Endothelial cell of umbilical vein (primary cell): ENCODE measurements at regions not wholly inside any gene's neighbourhood (a gene's known extent, or its start where the extent isn't known, plus 50 kb on each side); places are given as distances from the start of the nearest gene placed in this dataset.

Experiments used
- BruUV-seq: library from RNA; stranded (reverse); fragments of 400-500 nt; replicated peaks from 2 replicates; lab custom pipeline; 2021; lab: Mats Ljungman, UMichigan
- CTCF ChIA-PET: fragments of 300-600, 350-600 bp; sonication (Branson Sonifier 250); formaldehyde crosslinking; loops from one replicate; lab custom pipeline; 2021; ENCODE audit warnings: antibody characterized with exemption, inconsistent platforms; lab: Charles Lee
- POLR2A ChIA-PET: fragments of 300-600, 350-600 bp; sonication (Branson Sonifier 250); formaldehyde crosslinking; loops from one replicate; lab custom pipeline; 2021; ENCODE audit warnings: antibody characterized with exemption, inconsistent platforms; lab: Charles Lee
- DNase-seq: peaks from one replicate; pipeline ENCODE4 v3.0.0-alpha.2; 2011; ENCODE audit warnings: low read depth, low spot score
- FAIRE-seq: peaks from 2 replicates; lab custom pipeline; 2011; peaks lifted over from hg19 to GRCh38; lab: Jason Lieb, UNC
- H2AFZ ChIP-seq: 2 replicates; pipeline ENCODE4 v1.6.0; 2012; ENCODE audit warnings: low read depth, low read length, control low read depth, inconsistent platforms
- H3K27ac ChIP-seq: 2 replicates; pipeline ENCODE4 v1.5.1; 2011; ENCODE audit warnings: low read depth, mild to moderate bottlenecking, control low read depth, low read length, moderate library complexity; ENCODE audit not compliant: insufficient read depth
- H3K27me3 ChIP-seq, 2 experiments: 2 replicates each; pipeline versions ENCODE4 v1.6.0 to v1.6.1; 2011; ENCODE audit warnings: low read length in 2 of 2, mixed read lengths in 1 of 2; ENCODE audit not compliant: control insufficient read depth in 2 of 2, insufficient read depth in 2 of 2
- H3K36me3 ChIP-seq, 2 experiments: 2 replicates in 1 of 2; 3 replicates in 1 of 2; pipeline ENCODE4 v1.5.1; 2011; ENCODE audit warnings: low read length in 2 of 2, mild to moderate bottlenecking in 1 of 2, moderate library complexity in 1 of 2; ENCODE audit not compliant: control insufficient read depth in 2 of 2, insufficient read depth in 2 of 2; ENCODE audit errors: extremely low read depth in 1 of 2
- H3K4me1 ChIP-seq: 3 replicates; pipeline ENCODE4 v1.5.1; 2011; ENCODE audit warnings: mild to moderate bottlenecking, low read length; ENCODE audit not compliant: control insufficient read depth, insufficient read depth; ENCODE audit errors: extremely low read depth
- H3K4me2 ChIP-seq: 2 replicates; pipeline ENCODE4 v1.6.1; 2011; ENCODE audit warnings: low read length, control low read depth, mixed read lengths; ENCODE audit not compliant: insufficient read depth
- H3K4me3 ChIP-seq, 3 experiments: fragments of 200-600 bp in 1 of 3; sonication (generic), shearing (Covaris generic) in 1 of 3; replicated peaks in 1 of 3; 2 replicates each; pipeline ENCODE4 v1.5.1; 2011 to 2016; ENCODE audit warnings: control low read depth in 3 of 3, low read length in 3 of 3, mild to moderate bottlenecking in 2 of 3, inconsistent platforms in 1 of 3, low read depth in 1 of 3, moderate library complexity in 1 of 3; ENCODE audit not compliant: insufficient read depth in 1 of 3
- H3K79me2 ChIP-seq: 2 replicates; pipeline ENCODE4 v1.6.0; 2012; ENCODE audit warnings: low read length, inconsistent platforms; ENCODE audit not compliant: control insufficient read depth, insufficient read depth
- H3K9ac ChIP-seq: replicated peaks from 2 replicates; pipeline ENCODE3; 2011; ENCODE audit warnings: low read length, control low read depth; ENCODE audit not compliant: insufficient read depth; ENCODE audit errors: extremely low read depth
- H3K9me1 ChIP-seq: replicated peaks from 3 replicates; pipeline ENCODE4 v1.6.0; 2011; ENCODE audit warnings: mild to moderate bottlenecking, low read length; ENCODE audit not compliant: control insufficient read depth, insufficient read depth; ENCODE audit errors: extremely low read depth
- H3K9me3 ChIP-seq: replicated peaks from 2 replicates; pipeline ENCODE4 v1.5.1; 2012; ENCODE audit warnings: low read length, inconsistent platforms; ENCODE audit not compliant: control insufficient read depth, insufficient read depth
- H4K20me1 ChIP-seq: replicated peaks from 2 replicates; pipeline ENCODE3; 2011; ENCODE audit warnings: mild to moderate bottlenecking, low read length; ENCODE audit not compliant: control insufficient read depth, insufficient read depth; ENCODE audit errors: extremely low read depth
- EZH2 ChIP-seq: IDR thresholded peaks from 2 replicates; pipeline ENCODE4 v1.6.1; 2012; ENCODE audit warnings: borderline replicate concordance, low read depth, mild to moderate bottlenecking, moderate library complexity, low read length, inconsistent platforms; ENCODE audit not compliant: severe bottlenecking
- FOS ChIP-seq: IDR thresholded peaks from 2 replicates; pipeline ENCODE4 v1.6.1; 2011; ENCODE audit warnings: mild to moderate bottlenecking, low read length, moderate library complexity, borderline replicate concordance; ENCODE audit not compliant: insufficient read depth
- GATA2 ChIP-seq: IDR thresholded peaks from 2 replicates; pipeline ENCODE4 v1.7.0; 2011; ENCODE audit warnings: low read depth, mild to moderate bottlenecking, moderate library complexity, mixed read lengths, low read length; ENCODE audit not compliant: insufficient read length, insufficient read depth
- JUN ChIP-seq: IDR thresholded peaks from 2 replicates; pipeline ENCODE4 v1.6.1; 2011; ENCODE audit warnings: borderline replicate concordance, low read depth; ENCODE audit not compliant: insufficient read length, insufficient read depth
- MYC ChIP-seq: IDR thresholded peaks from one replicate; pipeline ENCODE4 v1.6.1; 2011; ENCODE audit warnings: mild to moderate bottlenecking, low read depth, low read length
- POLR2A ChIP-seq: IDR thresholded peaks from 2 replicates; pipeline ENCODE4 v1.6.1; 2012; ENCODE audit warnings: low read depth, mild to moderate bottlenecking, control low read depth, low read length
- POLR2AphosphoS5 ChIP-seq: IDR thresholded peaks from 2 replicates; pipeline ENCODE4 v1.6.1; 2012; ENCODE audit warnings: low read depth, mild to moderate bottlenecking, control low read depth, low read length, moderate library complexity; ENCODE audit not compliant: insufficient read depth
- dilution Hi-C: fragments of 300-500 bp; cut with MboI; formaldehyde crosslinking; loops from one replicate; pipeline ENCODE4 v1.15.0; 2019; ENCODE audit warnings: low sequenced_read_pairs; ENCODE audit not compliant: extremely low pct_ligation_motif_present
- intact Hi-C: fragments of 100-400 bp; cut with micrococcal nuclease; formaldehyde crosslinking; loops from one replicate; pipeline ENCODE4 v1.10.0; 2022
- TF ChIP-seq, protein P1 (sequence below), 2 donors: IDR thresholded peaks; 1 replicate in 1 of 2; 2 replicates in 1 of 2; pipeline ENCODE4 v1.5.1; 2011; ENCODE audit warnings: low read length in 2 of 2, mild to moderate bottlenecking in 2 of 2, moderate library complexity in 2 of 2, control low read depth in 1 of 2, inconsistent platforms in 1 of 2, low read depth in 1 of 2; ENCODE audit not compliant: insufficient read depth in 1 of 2; ENCODE audit errors: extremely low read depth in 1 of 2
- TF ChIP-seq, protein P2 (sequence below): IDR thresholded peaks from 2 replicates; pipeline ENCODE4 v1.6.1; 2011; ENCODE audit not compliant: insufficient read depth, insufficient read length

DNA sequence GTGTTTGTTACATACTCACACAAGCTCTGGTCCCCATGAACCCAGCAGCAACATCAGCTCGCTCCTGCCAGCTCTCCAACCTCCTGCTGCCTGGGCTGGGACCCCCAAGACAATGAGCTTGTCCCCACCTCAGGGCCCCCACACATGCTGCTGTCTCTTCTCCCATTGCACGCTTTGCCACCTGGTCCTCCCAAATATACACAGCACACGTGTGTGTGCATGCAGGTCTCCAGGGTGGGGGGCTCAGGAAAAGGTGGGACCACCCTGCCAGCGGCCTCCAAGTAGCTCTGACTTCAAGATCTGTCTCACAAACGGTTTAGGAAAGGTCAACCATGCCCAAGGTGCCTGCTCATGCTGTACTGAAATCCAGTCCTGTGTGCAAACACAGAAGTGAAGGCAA, 68.1 kb upstream of the CCND1 start:
- Histone ChIP-seq H3K4me1 (peaks cover 4% of the 10 kb centered on the region), H3K27ac (no peak overlapping the region), H3K4me3 (no peak overlapping the region), H3K9me1 (no peaks in the 10 kb centered on the region), H2AFZ (no peak overlapping the region), H3K9me3 (no peaks in the 10 kb centered on the region), H3K79me2 (no peaks in the 10 kb centered on the region), H3K4me2 (no peak overlapping the region), H3K9ac (no peak overlapping the region), H4K20me1 (no peaks in the 10 kb centered on the region), H3K36me3 (no peaks in the 10 kb centered on the region), H3K27me3 (peaks cover 2 to 8% of the 10 kb centered on the region in 2 experiments)
- ChIA-PET POLR2A (no interaction called here), CTCF (no interaction called here)
- no TSS peak for BruUV-seq
- dilution Hi-C loops: no loop called here
- intact Hi-C loops: no loop called here
- TF ChIP-seq, protein P1, sequence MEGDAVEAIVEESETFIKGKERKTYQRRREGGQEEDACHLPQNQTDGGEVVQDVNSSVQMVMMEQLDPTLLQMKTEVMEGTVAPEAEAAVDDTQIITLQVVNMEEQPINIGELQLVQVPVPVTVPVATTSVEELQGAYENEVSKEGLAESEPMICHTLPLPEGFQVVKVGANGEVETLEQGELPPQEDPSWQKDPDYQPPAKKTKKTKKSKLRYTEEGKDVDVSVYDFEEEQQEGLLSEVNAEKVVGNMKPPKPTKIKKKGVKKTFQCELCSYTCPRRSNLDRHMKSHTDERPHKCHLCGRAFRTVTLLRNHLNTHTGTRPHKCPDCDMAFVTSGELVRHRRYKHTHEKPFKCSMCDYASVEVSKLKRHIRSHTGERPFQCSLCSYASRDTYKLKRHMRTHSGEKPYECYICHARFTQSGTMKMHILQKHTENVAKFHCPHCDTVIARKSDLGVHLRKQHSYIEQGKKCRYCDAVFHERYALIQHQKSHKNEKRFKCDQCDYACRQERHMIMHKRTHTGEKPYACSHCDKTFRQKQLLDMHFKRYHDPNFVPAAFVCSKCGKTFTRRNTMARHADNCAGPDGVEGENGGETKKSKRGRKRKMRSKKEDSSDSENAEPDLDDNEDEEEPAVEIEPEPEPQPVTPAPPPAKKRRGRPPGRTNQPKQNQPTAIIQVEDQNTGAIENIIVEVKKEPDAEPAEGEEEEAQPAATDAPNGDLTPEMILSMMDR (IDR thresholded peaks at IDR 0.05; ENCODE audit: extremely low read depth in 1 of 2, insufficient read depth in 1 of 2, low read depth in 1 of 2, low read length in 2 of 2): no peak
- TF ChIP-seq, protein P2, sequence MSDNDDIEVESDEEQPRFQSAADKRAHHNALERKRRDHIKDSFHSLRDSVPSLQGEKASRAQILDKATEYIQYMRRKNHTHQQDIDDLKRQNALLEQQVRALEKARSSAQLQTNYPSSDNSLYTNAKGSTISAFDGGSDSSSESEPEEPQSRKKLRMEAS: no peak
- TF ChIP-seq MYC (no peak), FOS (no peak), JUN (no peak), GATA2 (no peak), POLR2A (no peak), POLR2AphosphoS5 (no peak), EZH2 (no peak)
- DNase-seq: no peak
- FAIRE-seq: no peak
